Endothelial cell of umbilical vein (primary cell): ENCODE measurements at regions not wholly inside any gene's neighbourhood (a gene's known extent, or its start where the extent isn't known, plus 50 kb on each side); places are given as distances from the start of the nearest gene placed in this dataset.

Experiments
- BruUV-seq: library from RNA; stranded (reverse); fragments of 400-500 nt; replicated peaks from 2 replicates; lab custom pipeline; 2021; lab: Mats Ljungman, UMichigan
- CTCF ChIA-PET: fragments of 300-600, 350-600 bp; sonication (Branson Sonifier 250); formaldehyde crosslinking; loops from one replicate; lab custom pipeline; 2021; ENCODE audit warnings: antibody characterized with exemption, inconsistent platforms; lab: Charles Lee
- POLR2A ChIA-PET: fragments of 300-600, 350-600 bp; sonication (Branson Sonifier 250); formaldehyde crosslinking; loops from one replicate; lab custom pipeline; 2021; ENCODE audit warnings: antibody characterized with exemption, inconsistent platforms; lab: Charles Lee
- DNase-seq: peaks from one replicate; pipeline ENCODE4 v3.0.0-alpha.2; 2011; ENCODE audit warnings: low read depth, low spot score
- FAIRE-seq: peaks from 2 replicates; lab custom pipeline; 2011; peaks lifted over from hg19 to GRCh38; lab: Jason Lieb, UNC
- H2AFZ ChIP-seq: 2 replicates; pipeline ENCODE4 v1.6.0; 2012; ENCODE audit warnings: low read depth, low read length, control low read depth, inconsistent platforms
- H3K27ac ChIP-seq: 2 replicates; pipeline ENCODE4 v1.5.1; 2011; ENCODE audit warnings: low read depth, mild to moderate bottlenecking, control low read depth, low read length, moderate library complexity; ENCODE audit not compliant: insufficient read depth
- H3K27me3 ChIP-seq, 2 experiments: 2 replicates each; pipeline versions ENCODE4 v1.6.0 to v1.6.1; 2011; ENCODE audit warnings: low read length in 2 of 2, mixed read lengths in 1 of 2; ENCODE audit not compliant: control insufficient read depth in 2 of 2, insufficient read depth in 2 of 2
- H3K36me3 ChIP-seq, 2 experiments: 2 replicates in 1 of 2; 3 replicates in 1 of 2; pipeline ENCODE4 v1.5.1; 2011; ENCODE audit warnings: low read length in 2 of 2, mild to moderate bottlenecking in 1 of 2, moderate library complexity in 1 of 2; ENCODE audit not compliant: control insufficient read depth in 2 of 2, insufficient read depth in 2 of 2; ENCODE audit errors: extremely low read depth in 1 of 2
- H3K4me1 ChIP-seq: 3 replicates; pipeline ENCODE4 v1.5.1; 2011; ENCODE audit warnings: mild to moderate bottlenecking, low read length; ENCODE audit not compliant: control insufficient read depth, insufficient read depth; ENCODE audit errors: extremely low read depth
- H3K4me2 ChIP-seq: 2 replicates; pipeline ENCODE4 v1.6.1; 2011; ENCODE audit warnings: low read length, control low read depth, mixed read lengths; ENCODE audit not compliant: insufficient read depth
- H3K4me3 ChIP-seq, 3 experiments: fragments of 200-600 bp in 1 of 3; sonication (generic), shearing (Covaris generic) in 1 of 3; replicated peaks in 1 of 3; 2 replicates each; pipeline ENCODE4 v1.5.1; 2011 to 2016; ENCODE audit warnings: control low read depth in 3 of 3, low read length in 3 of 3, mild to moderate bottlenecking in 2 of 3, inconsistent platforms in 1 of 3, low read depth in 1 of 3, moderate library complexity in 1 of 3; ENCODE audit not compliant: insufficient read depth in 1 of 3
- H3K79me2 ChIP-seq: 2 replicates; pipeline ENCODE4 v1.6.0; 2012; ENCODE audit warnings: low read length, inconsistent platforms; ENCODE audit not compliant: control insufficient read depth, insufficient read depth
- H3K9ac ChIP-seq: replicated peaks from 2 replicates; pipeline ENCODE3; 2011; ENCODE audit warnings: low read length, control low read depth; ENCODE audit not compliant: insufficient read depth; ENCODE audit errors: extremely low read depth
- H3K9me1 ChIP-seq: replicated peaks from 3 replicates; pipeline ENCODE4 v1.6.0; 2011; ENCODE audit warnings: mild to moderate bottlenecking, low read length; ENCODE audit not compliant: control insufficient read depth, insufficient read depth; ENCODE audit errors: extremely low read depth
- H3K9me3 ChIP-seq: replicated peaks from 2 replicates; pipeline ENCODE4 v1.5.1; 2012; ENCODE audit warnings: low read length, inconsistent platforms; ENCODE audit not compliant: control insufficient read depth, insufficient read depth
- H4K20me1 ChIP-seq: replicated peaks from 2 replicates; pipeline ENCODE3; 2011; ENCODE audit warnings: mild to moderate bottlenecking, low read length; ENCODE audit not compliant: control insufficient read depth, insufficient read depth; ENCODE audit errors: extremely low read depth
- CTCF ChIP-seq, 2 donors: IDR thresholded peaks; 1 replicate in 1 of 2; 2 replicates in 1 of 2; pipeline ENCODE4 v1.5.1; 2011; ENCODE audit warnings: low read length in 2 of 2, mild to moderate bottlenecking in 2 of 2, moderate library complexity in 2 of 2, control low read depth in 1 of 2, inconsistent platforms in 1 of 2, low read depth in 1 of 2; ENCODE audit not compliant: insufficient read depth in 1 of 2; ENCODE audit errors: extremely low read depth in 1 of 2
- EZH2 ChIP-seq: IDR thresholded peaks from 2 replicates; pipeline ENCODE4 v1.6.1; 2012; ENCODE audit warnings: borderline replicate concordance, low read depth, mild to moderate bottlenecking, moderate library complexity, low read length, inconsistent platforms; ENCODE audit not compliant: severe bottlenecking
- FOS ChIP-seq: IDR thresholded peaks from 2 replicates; pipeline ENCODE4 v1.6.1; 2011; ENCODE audit warnings: mild to moderate bottlenecking, low read length, moderate library complexity, borderline replicate concordance; ENCODE audit not compliant: insufficient read depth
- GATA2 ChIP-seq: IDR thresholded peaks from 2 replicates; pipeline ENCODE4 v1.7.0; 2011; ENCODE audit warnings: low read depth, mild to moderate bottlenecking, moderate library complexity, mixed read lengths, low read length; ENCODE audit not compliant: insufficient read length, insufficient read depth
- JUN ChIP-seq: IDR thresholded peaks from 2 replicates; pipeline ENCODE4 v1.6.1; 2011; ENCODE audit warnings: borderline replicate concordance, low read depth; ENCODE audit not compliant: insufficient read length, insufficient read depth
- MAX ChIP-seq: IDR thresholded peaks from 2 replicates; pipeline ENCODE4 v1.6.1; 2011; ENCODE audit not compliant: insufficient read depth, insufficient read length
- MYC ChIP-seq: IDR thresholded peaks from one replicate; pipeline ENCODE4 v1.6.1; 2011; ENCODE audit warnings: mild to moderate bottlenecking, low read depth, low read length
- POLR2A ChIP-seq: IDR thresholded peaks from 2 replicates; pipeline ENCODE4 v1.6.1; 2012; ENCODE audit warnings: low read depth, mild to moderate bottlenecking, control low read depth, low read length
- POLR2AphosphoS5 ChIP-seq: IDR thresholded peaks from 2 replicates; pipeline ENCODE4 v1.6.1; 2012; ENCODE audit warnings: low read depth, mild to moderate bottlenecking, control low read depth, low read length, moderate library complexity; ENCODE audit not compliant: insufficient read depth
- dilution Hi-C: fragments of 300-500 bp; cut with MboI; formaldehyde crosslinking; loops from one replicate; pipeline ENCODE4 v1.15.0; 2019; ENCODE audit warnings: low sequenced_read_pairs; ENCODE audit not compliant: extremely low pct_ligation_motif_present
- intact Hi-C: fragments of 100-400 bp; cut with micrococcal nuclease; formaldehyde crosslinking; loops from one replicate; pipeline ENCODE4 v1.10.0; 2022

DNA sequence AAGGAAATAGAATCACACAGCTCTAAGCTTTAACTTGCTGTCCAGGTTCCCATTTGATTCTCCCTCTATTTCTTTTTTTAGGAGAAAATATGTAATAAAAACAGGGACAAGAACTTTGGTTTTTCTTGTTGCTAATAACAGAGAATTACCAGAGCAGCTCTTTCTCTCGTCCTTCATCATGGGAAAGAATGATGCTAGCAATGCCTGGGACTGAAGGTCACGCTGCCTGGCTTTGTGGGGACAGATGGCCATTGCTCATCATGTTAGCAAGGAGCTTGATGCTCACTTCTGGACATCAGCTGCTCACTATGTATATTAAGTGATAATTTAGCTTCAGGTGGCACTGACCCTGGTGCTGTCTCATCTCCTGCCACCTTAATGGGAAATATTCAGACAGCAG lies 77.3 kb upstream of the AKT3 start:
- Histone ChIP-seq H3K4me2 (peak overlapping the region; percentile 43), H3K9me1 (no peaks in the 10 kb centered on the region), H2AFZ (no peak overlapping the region), H3K36me3 (no peaks in the 10 kb centered on the region), H3K27me3 (no peaks in the 10 kb centered on the region), H3K79me2 (no peaks in the 10 kb centered on the region), H3K4me3 (peak overlapping the region in 1 of 3 experiments; percentile 1), H3K9ac (peak overlapping the region; percentile 64), H3K27ac (peak overlapping the region; percentile 78), H3K4me1 (peaks cover 37% of the 10 kb centered on the region), H4K20me1 (no peaks in the 10 kb centered on the region), H3K9me3 (no peaks in the 10 kb centered on the region)
- dilution Hi-C loops: no loop called here
- CTCF ChIA-PET: interaction anchor here (0.8 to 3.4 kb wide), 4 partner anchors 10 to 584 kb away, joined by 3 to 11 read pairs (median 4); no protein-coding TSS in a partner anchor
- TF ChIP-seq FOS (no peak), POLR2A (no peak), EZH2 (no peak), CTCF (IDR thresholded peaks at IDR 0.05; ENCODE audit: extremely low read depth in 1 of 2, insufficient read depth in 1 of 2, low read depth in 1 of 2, low read length in 2 of 2) (no peak), GATA2 (no peak), MYC (no peak), POLR2AphosphoS5 (no peak), MAX (no peak), JUN (no peak)
- FAIRE-seq (no peak), DNase-seq (no peak)
- intact Hi-C loops: loop anchor here (1.0 to 10.0 kb wide), 4 partner anchors 78 to 527 kb away; partner anchors contain the start of gene ADSS2
- BruUV-seq: TSS peak; percentile 98
- POLR2A ChIA-PET: interaction anchor here (2.7 kb wide), 1 partner anchor 10 kb away, joined by 10 read pairs; no protein-coding TSS in a partner anchor
